Astrocyte of the cerebellum (primary cell): ENCODE measurements at regions not wholly inside any gene's neighbourhood (a gene's known extent, or its start where the extent isn't known, plus 50 kb on each side); places are given as distances from the start of the nearest gene placed in this dataset.

ENCODE experiments used
- DNase-seq: peaks from one replicate; pipeline ENCODE4 v3.0.0-alpha.2; 2011; ENCODE audit warnings: low read depth
- H3K4me3 ChIP-seq: 2 replicates; pipeline ENCODE4 v1.5.1; 2011; ENCODE audit warnings: mild to moderate bottlenecking, low read depth, low read length, moderate library complexity
- in situ Hi-C: cut with HindIII; loops from 2 replicates; pipeline ENCODE4 v1.10.0; 2017; ENCODE audit warnings: low sequenced_read_pairs
- TF ChIP-seq, protein P1 (sequence below): IDR thresholded peaks from 2 replicates; pipeline ENCODE4 v1.5.1; 2012; ENCODE audit warnings: low read length, low read depth, moderate library complexity, mild to moderate bottlenecking; ENCODE audit errors: missing control alignments

DNA sequence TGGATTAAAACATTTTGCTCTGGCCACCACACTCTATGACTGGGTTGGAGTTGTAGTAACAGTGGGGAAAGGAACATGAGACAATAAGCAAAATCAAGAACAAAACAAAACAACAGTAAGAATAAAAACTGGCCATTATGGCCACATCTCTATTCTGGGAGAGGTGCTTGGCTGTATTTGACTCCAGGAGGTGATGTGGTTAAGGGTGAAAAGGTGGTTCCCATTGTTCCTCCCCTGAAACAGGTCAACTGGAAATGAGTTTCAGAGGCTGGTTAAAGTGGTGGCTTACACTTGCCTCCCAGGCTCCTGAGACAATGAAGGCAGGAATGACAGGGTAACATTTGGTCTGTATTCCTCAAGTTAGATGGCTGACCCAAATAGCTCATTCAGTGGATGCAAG, 67.3 kb upstream of the FANCL start:
- TF ChIP-seq, protein P1, sequence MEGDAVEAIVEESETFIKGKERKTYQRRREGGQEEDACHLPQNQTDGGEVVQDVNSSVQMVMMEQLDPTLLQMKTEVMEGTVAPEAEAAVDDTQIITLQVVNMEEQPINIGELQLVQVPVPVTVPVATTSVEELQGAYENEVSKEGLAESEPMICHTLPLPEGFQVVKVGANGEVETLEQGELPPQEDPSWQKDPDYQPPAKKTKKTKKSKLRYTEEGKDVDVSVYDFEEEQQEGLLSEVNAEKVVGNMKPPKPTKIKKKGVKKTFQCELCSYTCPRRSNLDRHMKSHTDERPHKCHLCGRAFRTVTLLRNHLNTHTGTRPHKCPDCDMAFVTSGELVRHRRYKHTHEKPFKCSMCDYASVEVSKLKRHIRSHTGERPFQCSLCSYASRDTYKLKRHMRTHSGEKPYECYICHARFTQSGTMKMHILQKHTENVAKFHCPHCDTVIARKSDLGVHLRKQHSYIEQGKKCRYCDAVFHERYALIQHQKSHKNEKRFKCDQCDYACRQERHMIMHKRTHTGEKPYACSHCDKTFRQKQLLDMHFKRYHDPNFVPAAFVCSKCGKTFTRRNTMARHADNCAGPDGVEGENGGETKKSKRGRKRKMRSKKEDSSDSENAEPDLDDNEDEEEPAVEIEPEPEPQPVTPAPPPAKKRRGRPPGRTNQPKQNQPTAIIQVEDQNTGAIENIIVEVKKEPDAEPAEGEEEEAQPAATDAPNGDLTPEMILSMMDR, result no peak
- H3K4me3 ChIP-seq, result no peak overlapping the region
- no peak for DNase-seq
- in situ Hi-C loops, result no loop called here

DNA sequence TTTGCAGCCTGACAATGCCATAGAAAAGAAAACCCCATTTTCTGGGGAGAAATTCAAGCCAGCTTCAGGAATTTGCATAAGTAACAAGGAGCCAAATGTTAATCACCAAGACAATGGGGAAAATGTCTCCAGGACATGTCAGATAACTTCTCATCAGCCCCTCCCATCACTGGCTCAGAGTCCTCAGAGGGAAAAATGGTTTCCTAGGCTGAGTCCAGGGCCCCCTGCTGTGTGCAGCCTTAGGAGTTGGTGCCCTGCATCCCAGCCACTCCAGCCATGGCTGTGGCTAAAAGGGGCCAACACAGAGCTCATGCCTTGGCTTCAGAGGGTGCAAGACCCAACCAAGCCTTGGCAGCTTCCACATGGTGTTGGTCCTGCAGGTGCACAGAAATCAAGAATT, 63.7 kb upstream of the FANCL start:
- H3K4me3 ChIP-seq, result no peak overlapping the region
- in situ Hi-C loops, result no loop called here
- TF ChIP-seq, protein P1, result no peak
- DNase-seq, result no peak

DNA sequence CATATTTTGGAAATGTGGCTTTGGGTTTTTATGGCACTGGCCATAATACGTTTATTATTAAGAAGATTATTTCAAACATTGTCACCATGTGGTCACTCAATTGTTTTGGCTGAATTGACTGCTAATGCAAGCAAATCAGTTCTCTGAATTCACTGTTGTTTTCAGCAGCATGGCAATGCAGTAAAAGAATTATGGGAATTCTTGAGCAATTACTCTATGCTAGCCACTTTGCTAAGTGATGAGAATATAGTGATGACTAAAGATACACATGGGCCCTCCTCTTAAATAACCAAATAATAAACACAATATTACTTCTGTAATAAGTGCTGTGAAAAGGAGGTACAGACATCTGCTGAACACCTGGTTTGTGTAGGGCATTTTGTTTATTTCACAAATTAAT, 58.0 kb upstream of the FANCL start:
- DNase-seq, result no peak
- TF ChIP-seq, protein P1, result no peak
- in situ Hi-C loops, result no loop called here

DNA sequence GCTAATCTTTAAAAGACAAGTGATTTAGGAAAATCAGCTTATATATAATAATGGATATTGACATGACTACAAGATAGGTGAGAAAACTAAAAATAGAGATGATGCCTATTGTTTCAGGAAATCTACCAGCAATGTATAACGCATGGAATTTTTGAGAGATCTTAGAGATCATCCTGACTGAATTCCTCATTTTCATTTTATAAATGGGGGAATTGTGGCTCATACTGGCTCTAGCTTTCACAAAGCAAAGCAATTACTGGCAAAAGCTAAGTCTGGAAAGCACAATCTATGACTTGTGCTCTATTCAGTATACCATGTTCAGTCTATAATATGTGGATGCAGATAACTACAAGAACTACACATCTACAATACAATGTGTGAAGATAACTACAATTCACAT, 51.9 kb upstream of the FANCL start:
- TF ChIP-seq, protein P1, result no peak
- no peak overlapping the region for H3K4me3 ChIP-seq
- in situ Hi-C loops, result no loop called here
- no peak for DNase-seq

More for the DNA sequence above, 58.0 kb upstream of the FANCL start:
- no peak overlapping the region for H3K4me3 ChIP-seq

DNA sequence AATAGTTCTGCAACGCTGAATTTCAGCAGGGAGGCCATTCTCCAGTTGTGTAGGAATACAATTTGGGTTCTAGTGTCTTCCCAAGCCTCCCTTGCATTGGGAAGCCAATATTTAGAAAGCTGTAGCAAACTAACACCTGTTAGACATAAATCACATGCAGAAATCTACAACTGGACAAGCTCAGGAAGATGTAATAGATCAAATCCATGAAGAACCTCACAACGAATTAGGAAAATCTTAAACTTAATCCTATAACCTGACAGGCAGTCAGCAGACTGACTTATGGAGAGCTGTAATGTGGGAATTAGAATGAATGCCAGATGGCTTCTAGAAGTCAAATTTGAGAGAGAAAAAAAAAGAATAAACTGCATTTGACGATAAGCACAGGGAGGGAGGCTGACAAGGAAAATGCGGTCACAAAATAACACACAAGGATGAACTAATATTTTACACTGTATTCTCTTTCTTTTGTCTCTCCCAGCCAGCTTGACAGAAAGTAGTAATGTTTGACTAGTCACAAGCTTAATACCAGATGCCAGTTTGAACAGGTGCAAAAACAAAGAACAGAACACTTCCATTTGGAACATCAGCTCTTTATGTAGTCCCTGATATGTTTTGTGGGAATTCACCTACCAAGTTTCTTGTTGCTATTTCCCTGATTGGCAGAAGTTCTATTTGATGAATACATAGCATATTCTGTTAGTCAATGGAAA, 50.8 kb upstream of the FANCL start:
- in situ Hi-C loops, result no loop called here
- TF ChIP-seq, protein P1, result no peak
- no peak for DNase-seq
- H3K4me3 ChIP-seq, result no peak overlapping the region
